Trophoblast cell (in vitro differentiated cells and primary cell): ENCODE measurements at regions not wholly inside any gene's neighbourhood (a gene's known extent, or its start where the extent isn't known, plus 50 kb on each side); places are given as distances from the start of the nearest gene placed in this dataset.
"Not testable (repeated sequence)": the region's sequence is repeated elsewhere in the genome, so short reads cannot be mapped to it uniquely, and the experiment has no call there.

Experiments
- DNase-seq, 2 donors: peaks; one replicate each; pipeline ENCODE4 v3.0.0-alpha.2; 2016
- H2AFZ ChIP-seq: 2 replicates; pipeline ENCODE4 v1.6.1; 2013; ENCODE audit warnings: low read length, moderate library complexity, mild to moderate bottlenecking; ENCODE audit not compliant: insufficient read depth, poor library complexity
- H2AK5ac ChIP-seq: 2 replicates; pipeline ENCODE4 v1.6.1; 2013; ENCODE audit warnings: mild to moderate bottlenecking, low read length
- H2BK120ac ChIP-seq: 2 replicates; pipeline ENCODE4 v1.6.1; 2013; ENCODE audit warnings: low read length, mild to moderate bottlenecking, moderate library complexity; ENCODE audit not compliant: insufficient read depth, poor library complexity
- H2BK12ac ChIP-seq: 2 replicates; pipeline ENCODE4 v1.6.1; 2013; ENCODE audit warnings: mild to moderate bottlenecking, low read length, moderate library complexity
- H2BK5ac ChIP-seq: 2 replicates; pipeline ENCODE4 v1.6.1; 2013; ENCODE audit warnings: low read length, low read depth, moderate library complexity, mild to moderate bottlenecking; ENCODE audit not compliant: poor library complexity
- H3K14ac ChIP-seq: 2 replicates; pipeline ENCODE4 v1.6.1; 2013; ENCODE audit warnings: mild to moderate bottlenecking, low read length
- H3K18ac ChIP-seq: 2 replicates; pipeline ENCODE4 v1.6.1; 2013; ENCODE audit warnings: mild to moderate bottlenecking, low read length
- H3K23ac ChIP-seq: 2 replicates; pipeline ENCODE4 v1.6.1; 2013; ENCODE audit warnings: low read length
- H3K27ac ChIP-seq: 2 replicates; pipeline ENCODE4 v1.5.1; 2013; ENCODE audit warnings: low read depth, mild to moderate bottlenecking, inconsistent platforms, low read length, moderate library complexity
- H3K27me3 ChIP-seq: 2 replicates; pipeline ENCODE4 v1.6.1; 2013; ENCODE audit warnings: inconsistent platforms, mild to moderate bottlenecking, low read length, moderate library complexity; ENCODE audit not compliant: insufficient read depth
- H3K36me3 ChIP-seq, 2 experiments: 1 replicate in 1 of 2; 2 replicates in 1 of 2; pipeline ENCODE4 v1.6.1; 2013; ENCODE audit warnings: low read length in 2 of 2, mild to moderate bottlenecking in 2 of 2, moderate library complexity in 1 of 2; ENCODE audit not compliant: insufficient read depth in 2 of 2, control insufficient read depth in 1 of 2
- H3K4ac ChIP-seq: 2 replicates; pipeline ENCODE4 v1.6.1; 2013; ENCODE audit warnings: low read depth, mild to moderate bottlenecking, low read length, moderate library complexity
- H3K4me1 ChIP-seq, 2 experiments: 1 replicate in 1 of 2; 2 replicates in 1 of 2; pipeline ENCODE4 v1.6.1; 2013; ENCODE audit warnings: low read length in 2 of 2, mild to moderate bottlenecking in 2 of 2, moderate library complexity in 1 of 2; ENCODE audit not compliant: insufficient read depth in 2 of 2, control insufficient read depth in 1 of 2
- H3K4me2 ChIP-seq: 2 replicates; pipeline ENCODE4 v1.6.1; 2013; ENCODE audit warnings: inconsistent platforms, mild to moderate bottlenecking, low read length, moderate library complexity
- H3K4me3 ChIP-seq: 2 replicates; pipeline ENCODE4 v1.5.1; 2013; ENCODE audit warnings: mild to moderate bottlenecking, low read depth, low read length, inconsistent platforms
- H3K79me1 ChIP-seq: one replicate; pipeline ENCODE4 v1.6.1; 2013; ENCODE audit warnings: low read length
- H3K79me2 ChIP-seq: 2 replicates; pipeline ENCODE4 v1.6.1; 2013; ENCODE audit warnings: low read length, mild to moderate bottlenecking; ENCODE audit not compliant: control insufficient read depth, insufficient read depth, poor library complexity
- H3K9ac ChIP-seq: 2 replicates; pipeline ENCODE4 v1.6.1; 2013; ENCODE audit warnings: mild to moderate bottlenecking, low read length
- H3K9me3 ChIP-seq: 2 replicates; pipeline ENCODE4 v1.6.1; 2013; ENCODE audit warnings: low read depth, mild to moderate bottlenecking, control low read depth, inconsistent platforms, low read length; ENCODE audit not compliant: insufficient read depth
- H4K12ac ChIP-seq: 2 replicates; pipeline ENCODE4 v1.6.1; 2013; ENCODE audit warnings: low read depth, mild to moderate bottlenecking, low read length, moderate library complexity
- H4K8ac ChIP-seq: 2 replicates; pipeline ENCODE4 v1.6.1; 2013; ENCODE audit warnings: low read depth, mild to moderate bottlenecking, low read length, moderate library complexity
- H4K91ac ChIP-seq: one replicate; pipeline ENCODE4 v1.6.1; 2013; ENCODE audit warnings: low read depth, mild to moderate bottlenecking, low read length, moderate library complexity
- WGBS: extraction: QIAGEN DNeasy Blood & Tissue Kit; methylation state at CpG from one replicate; pipeline ENCODE4 v1.1.7; 2013; ENCODE audit warnings: missing lambda C conversion rate; ENCODE audit not compliant: insufficient read length, insufficient coverage; ENCODE audit errors: extremely low coverage; 5-methylcytosine and 5-hydroxymethylcytosine counted together

DNA sequence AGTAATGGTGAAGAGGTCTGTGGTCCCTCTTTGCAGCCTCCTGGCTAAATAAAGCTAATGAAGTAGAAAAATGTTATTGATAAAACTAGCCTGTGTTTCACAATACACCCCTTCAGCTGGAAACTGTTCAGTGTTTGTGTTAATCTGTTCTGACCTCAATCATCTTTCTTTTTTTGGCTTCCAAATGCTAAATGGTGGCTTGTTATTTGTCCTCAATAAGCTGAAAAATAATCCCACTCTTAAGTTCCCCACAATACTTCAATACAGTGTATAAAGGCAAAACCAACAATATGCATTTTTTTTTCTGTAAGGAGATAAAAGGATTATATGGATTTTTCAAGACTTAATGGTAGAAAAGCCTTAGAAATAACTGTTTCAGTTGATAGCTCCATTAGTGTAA is 560.5 kb downstream of the TUSC1 start:
- H3K27ac ChIP-seq = no peak overlapping the region
- no peak overlapping the region for H3K23ac ChIP-seq
- H4K8ac ChIP-seq = no peak overlapping the region
- H3K4ac ChIP-seq = no peak overlapping the region
- no peak overlapping the region for H3K14ac ChIP-seq
- no peak for DNase-seq
- no peak overlapping the region for H3K18ac ChIP-seq
- H3K4me2 ChIP-seq = no peak overlapping the region
- no peaks in the 10 kb centered on the region for H3K4me1 ChIP-seq
- no peak overlapping the region for H4K91ac ChIP-seq
- H2AFZ ChIP-seq = no peak overlapping the region
- no peak overlapping the region for H2BK5ac ChIP-seq
- no peaks in the 10 kb centered on the region for H3K9me3 ChIP-seq
- H3K79me1 ChIP-seq = no peaks in the 10 kb centered on the region
- H3K36me3 ChIP-seq = no peaks in the 10 kb centered on the region
- H3K4me3 ChIP-seq = no peak overlapping the region
- no peaks in the 10 kb centered on the region for H3K27me3 ChIP-seq
- no peak overlapping the region for H2BK120ac ChIP-seq
- H3K9ac ChIP-seq = no peak overlapping the region
- no peak overlapping the region for H4K12ac ChIP-seq
- H2BK12ac ChIP-seq = no peak overlapping the region
- H2AK5ac ChIP-seq = no peak overlapping the region
- H3K79me2 ChIP-seq = no peaks in the 10 kb centered on the region

DNA sequence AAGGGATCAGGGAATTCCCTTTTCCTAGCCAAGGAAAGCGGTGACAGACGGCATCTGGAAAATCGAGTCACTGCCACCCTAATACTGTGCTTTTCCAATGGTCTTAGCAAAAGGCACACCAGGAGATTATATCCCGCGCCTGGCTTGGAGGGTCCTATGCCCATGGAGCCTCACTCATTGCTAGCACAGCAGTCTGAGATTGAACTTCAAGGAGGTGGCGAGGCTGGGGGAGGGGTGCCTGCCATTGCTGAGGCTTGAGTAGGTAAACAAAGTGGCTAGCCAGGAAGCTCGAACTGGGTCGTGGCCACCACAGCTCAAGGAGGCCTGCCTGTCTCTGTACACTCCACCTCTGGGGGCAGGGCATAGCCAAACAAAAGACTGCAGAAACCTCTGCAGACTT is 556.5 kb upstream of the IZUMO3 start:
- H3K9me3 ChIP-seq, H3K79me2 ChIP-seq, H3K27me3 ChIP-seq, H2BK5ac ChIP-seq, H3K4me3 ChIP-seq, H2AK5ac ChIP-seq, H3K27ac ChIP-seq, H3K79me1 ChIP-seq, H4K8ac ChIP-seq, H3K4me1 ChIP-seq, H4K91ac ChIP-seq, H3K4me2 ChIP-seq, H3K9ac ChIP-seq, DNase-seq, H2BK12ac ChIP-seq, H3K4ac ChIP-seq, H3K18ac ChIP-seq, H4K12ac ChIP-seq, H2BK120ac ChIP-seq, H3K23ac ChIP-seq, H3K14ac ChIP-seq, H3K36me3 ChIP-seq, H2AFZ ChIP-seq: not testable (repeated sequence)
- no CpG with 5 or more reads among the region's 8 CpGs for WGBS

DNA sequence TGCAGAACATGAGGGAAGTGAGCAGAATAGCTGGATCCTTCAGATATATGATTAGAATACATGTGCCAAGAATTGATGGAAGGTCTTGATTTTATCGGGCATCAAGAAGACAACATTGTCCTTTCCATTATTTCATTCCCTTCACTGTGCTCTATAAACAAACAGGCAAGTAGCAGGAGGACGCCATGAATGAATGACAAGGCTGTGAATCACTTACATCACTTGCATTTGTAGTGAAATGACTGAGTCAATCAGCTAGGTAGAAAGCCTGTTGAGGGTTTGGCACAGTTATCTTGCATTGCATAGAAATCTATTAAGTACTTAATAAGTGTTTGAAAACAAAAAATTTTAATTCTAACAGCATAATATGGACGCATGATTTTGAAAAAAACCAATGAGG is 548.8 kb upstream of the IZUMO3 start:
- no CpG with 5 or more reads among the region's 3 CpGs for WGBS

DNA sequence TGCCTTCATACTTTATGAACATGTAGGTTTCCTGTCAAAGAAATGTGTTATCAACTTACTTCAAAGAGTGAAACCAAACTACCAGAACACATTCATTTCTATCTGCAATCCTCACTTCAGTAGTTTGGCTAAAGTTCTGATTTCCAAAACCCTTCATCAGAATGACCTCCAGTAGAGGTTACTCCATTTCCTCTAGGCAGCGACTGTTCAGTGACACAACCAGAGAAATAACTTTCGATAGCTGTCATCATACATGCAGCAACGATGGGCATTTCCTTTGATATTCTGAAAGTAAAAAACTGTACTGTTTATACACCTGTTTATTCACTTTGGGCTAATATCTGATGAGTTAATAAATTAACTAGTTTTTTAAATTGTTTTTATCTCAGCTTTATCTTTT is 532.5 kb upstream of the IZUMO3 start:
- Histone ChIP-seq H3K79me1 (no peaks in the 10 kb centered on the region), H3K4ac (no peak overlapping the region), H3K4me2 (no peak overlapping the region), H4K91ac (no peak overlapping the region), H3K36me3 (no peaks in the 10 kb centered on the region), H3K9me3 (peaks cover 2% of the 10 kb centered on the region), H2BK5ac (no peak overlapping the region), H2BK120ac (no peak overlapping the region), H2AK5ac (no peak overlapping the region), H3K4me3 (no peak overlapping the region), H3K14ac (no peak overlapping the region), H2AFZ (no peak overlapping the region), H3K4me1 (no peaks in the 10 kb centered on the region), H3K18ac (no peak overlapping the region), H3K23ac (no peak overlapping the region), H3K79me2 (no peaks in the 10 kb centered on the region), H3K27me3 (no peaks in the 10 kb centered on the region), H4K12ac (no peak overlapping the region), H4K8ac (no peak overlapping the region), H3K27ac (no peak overlapping the region), H3K9ac (no peak overlapping the region), H2BK12ac (no peak overlapping the region)
- WGBS = no CpG with 5 or more reads among the region's 3 CpGs
- no peak for DNase-seq

More for the DNA sequence above, 548.8 kb upstream of the IZUMO3 start:
- H3K9ac ChIP-seq = no peak overlapping the region
- no peaks in the 10 kb centered on the region for H3K36me3 ChIP-seq
- H2BK120ac ChIP-seq = no peak overlapping the region
- no peak overlapping the region for H2AK5ac ChIP-seq
- no peaks in the 10 kb centered on the region for H3K79me1 ChIP-seq
- no peaks in the 10 kb centered on the region for H3K27me3 ChIP-seq
- no peak overlapping the region for H3K23ac ChIP-seq
- H3K79me2 ChIP-seq = no peaks in the 10 kb centered on the region
- no peak overlapping the region for H3K27ac ChIP-seq
- H4K91ac ChIP-seq = no peak overlapping the region
- no peak for DNase-seq
- H3K4me1 ChIP-seq = no peaks in the 10 kb centered on the region
- H3K4me2 ChIP-seq = no peak overlapping the region
- H3K18ac ChIP-seq = no peak overlapping the region
- no peak overlapping the region for H3K4me3 ChIP-seq
- no peak overlapping the region for H4K12ac ChIP-seq
- no peak overlapping the region for H2AFZ ChIP-seq
- H3K9me3 ChIP-seq = no peaks in the 10 kb centered on the region
- H3K4ac ChIP-seq = no peak overlapping the region
- no peak overlapping the region for H2BK12ac ChIP-seq
- H3K14ac ChIP-seq = no peak overlapping the region
- no peak overlapping the region for H2BK5ac ChIP-seq
- H4K8ac ChIP-seq = no peak overlapping the region
